Hippocampal formation (tissue), 2 donors: ENCODE measurements at regions not wholly inside any gene's neighbourhood (a gene's known extent, or its start where the extent isn't known, plus 50 kb on each side); places are given as distances from the start of the nearest gene placed in this dataset.
"Not testable (repeated sequence)": the region's sequence is repeated elsewhere in the genome, so short reads cannot be mapped to it uniquely, and the experiment has no call there.

ENCODE experiments used
- DNase-seq, 2 donors: peaks; one replicate each; lab custom pipeline; 2025; lab: John Stamatoyannopoulos, UW

GRCh38 chr18:27579364-27579763, 394.3 kb upstream of the CHST9 start:
- no peak for DNase-seq

GRCh38 chr18:27577752-27578151, 392.6 kb upstream of the CHST9 start:
- no peak for DNase-seq

- no peak for DNase-seq
These were observed 392.2 kb upstream of the CHST9 start for GRCh38 chr18:27577265-27577664.

- DNase-seq: no peak
These were observed 382.3 kb upstream of the CHST9 start for GRCh38 chr18:27567434-27567833.

- DNase-seq: no peak
These were observed 379.0 kb upstream of the CHST9 start for GRCh38 chr18:27564066-27564465.

- no peak for DNase-seq
These were observed 373.5 kb upstream of the CHST9 start for GRCh38 chr18:27558388-27559155.

GRCh38 chr18:27556741-27557140, 371.6 kb upstream of the CHST9 start:
- no peak for DNase-seq

GRCh38 chr18:27549335-27550039, 364.4 kb upstream of the CHST9 start:
- DNase-seq: no peak

GRCh38 chr18:27546991-27547390, 361.9 kb upstream of the CHST9 start:
- DNase-seq: no peak

GRCh38 chr18:27544206-27544605, 359.1 kb upstream of the CHST9 start:
- no peak for DNase-seq

- DNase-seq: no peak
These were observed 356.2 kb upstream of the CHST9 start for GRCh38 chr18:27541293-27541692.

- no peak for DNase-seq
These were observed 355.0 kb upstream of the CHST9 start for GRCh38 chr18:27540111-27540510.

GRCh38 chr18:27528925-27529521, 343.9 kb upstream of the CHST9 start:
- no peak for DNase-seq

GRCh38 chr18:27527856-27528255, 342.7 kb upstream of the CHST9 start:
- no peak for DNase-seq

- no peak for DNase-seq
These were observed 335.3 kb upstream of the CHST9 start for GRCh38 chr18:27520401-27520800.

GRCh38 chr18:27510036-27510633, 325.0 kb upstream of the CHST9 start:
- DNase-seq: not testable (repeated sequence)

- no peak for DNase-seq
These were observed 316.6 kb upstream of the CHST9 start for GRCh38 chr18:27501671-27502070.

GRCh38 chr18:27500531-27500930, 315.4 kb upstream of the CHST9 start:
- DNase-seq: peak in 1 of 2 donors; percentile 40

- no peak for DNase-seq
These were observed 312.1 kb upstream of the CHST9 start for GRCh38 chr18:27497246-27497645.

GRCh38 chr18:27493182-27493581, 308.1 kb upstream of the CHST9 start:
- DNase-seq: no peak

- no peak for DNase-seq
These were observed 306.7 kb upstream of the CHST9 start for GRCh38 chr18:27491772-27492171.

GRCh38 chr18:27483276-27483675, 298.2 kb upstream of the CHST9 start:
- DNase-seq: no peak

GRCh38 chr18:27478459-27478858, 293.4 kb upstream of the CHST9 start:
- no peak for DNase-seq
